Osteoblast (primary cell): ENCODE measurements at regions not wholly inside any gene's neighbourhood (a gene's known extent, or its start where the extent isn't known, plus 50 kb on each side); places are given as distances from the start of the nearest gene placed in this dataset.

Source experiments
- DNase-seq: peaks from one replicate; pipeline ENCODE4 v3.0.0; 2011; ENCODE audit warnings: low spot score, mixed read lengths; ENCODE audit not compliant: insufficient read length; ENCODE audit errors: missing footprints
- H2AFZ ChIP-seq: 2 replicates; pipeline ENCODE4 v1.6.0; 2011; ENCODE audit warnings: mild to moderate bottlenecking, low read length
- H3K27ac ChIP-seq: 2 replicates; pipeline ENCODE4 v1.5.1; 2011; ENCODE audit warnings: mild to moderate bottlenecking, low read depth, low read length, moderate library complexity
- H3K27me3 ChIP-seq: 2 replicates; pipeline ENCODE4 v1.6.0; 2012; ENCODE audit warnings: mild to moderate bottlenecking, control low read depth, inconsistent platforms, low read length, moderate library complexity; ENCODE audit not compliant: insufficient read depth
- H3K36me3 ChIP-seq: 2 replicates; pipeline ENCODE4 v1.5.1; 2011; ENCODE audit warnings: mild to moderate bottlenecking, low read length, control low read depth, moderate library complexity; ENCODE audit not compliant: insufficient read depth
- H3K4me1 ChIP-seq: 2 replicates; pipeline ENCODE4 v1.5.1; 2011; ENCODE audit warnings: mild to moderate bottlenecking, low read length, control low read depth, moderate library complexity; ENCODE audit not compliant: insufficient read depth
- H3K4me2 ChIP-seq: 2 replicates; pipeline ENCODE4 v1.6.0; 2011; ENCODE audit warnings: mild to moderate bottlenecking, low read length; ENCODE audit not compliant: insufficient read depth
- H3K4me3 ChIP-seq: fragments of 200-600 bp; sonication (generic); 3 replicates; pipeline ENCODE4 v1.5.1; 2012; ENCODE audit warnings: mild to moderate bottlenecking, low read length, inconsistent platforms; ENCODE audit not compliant: insufficient read depth
- H3K79me2 ChIP-seq: 2 replicates; pipeline ENCODE4 v1.6.0; 2012; ENCODE audit warnings: mild to moderate bottlenecking, low read length, control low read depth, inconsistent platforms; ENCODE audit not compliant: insufficient read depth
- H3K9me3 ChIP-seq: 2 replicates; pipeline ENCODE4 v1.5.1; 2011; ENCODE audit warnings: low read depth, low read length, control low read depth
- H4K20me1 ChIP-seq: 2 replicates; pipeline ENCODE4 v1.6.0; 2012; ENCODE audit warnings: mild to moderate bottlenecking, low read length, control low read depth; ENCODE audit not compliant: insufficient read depth
- CTCF ChIP-seq: IDR thresholded peaks from 2 replicates; pipeline ENCODE4 v1.5.1; 2011; ENCODE audit warnings: mild to moderate bottlenecking, low read depth, low read length, moderate library complexity; ENCODE audit errors: extremely low read depth

- H3K9me3 ChIP-seq: no peaks in the 10 kb centered on the region
- no peak for TF ChIP-seq CTCF
- no peak for DNase-seq
- H3K27ac ChIP-seq: no peak overlapping the region
- no peak overlapping the region for H2AFZ ChIP-seq
- no peaks in the 10 kb centered on the region for H3K27me3 ChIP-seq
- no peaks in the 10 kb centered on the region for H3K4me1 ChIP-seq
- no peak overlapping the region for H3K4me2 ChIP-seq
- no peak overlapping the region for H3K4me3 ChIP-seq
- H3K79me2 ChIP-seq: no peaks in the 10 kb centered on the region
- no peaks in the 10 kb centered on the region for H4K20me1 ChIP-seq
- H3K36me3 ChIP-seq: no peaks in the 10 kb centered on the region
Observed at GRCh38 chr4:45410701-45411210, 684.4 kb upstream of the GNPDA2 start.

DNA sequence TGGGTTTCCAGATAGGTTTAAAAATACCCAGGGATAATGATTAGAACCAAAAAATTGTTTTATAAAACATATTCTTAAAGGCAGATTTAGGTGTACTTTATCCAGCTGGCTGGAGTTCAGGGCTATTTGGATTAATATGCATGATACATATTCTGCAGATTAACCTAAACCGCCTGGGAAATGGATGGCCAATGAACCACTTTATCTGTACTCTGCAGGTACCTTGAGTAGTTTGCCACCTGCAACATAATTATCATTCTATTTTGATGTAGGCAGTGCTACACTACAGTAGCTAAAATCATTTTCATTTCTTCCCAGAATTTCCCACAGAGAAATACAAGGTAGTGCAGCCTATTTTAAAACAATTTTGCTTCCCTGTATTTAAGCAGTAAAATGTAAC is 683.2 kb upstream of the GNPDA2 start:
- Histone ChIP-seq H4K20me1 (no peaks in the 10 kb centered on the region), H3K4me3 (no peak overlapping the region), H2AFZ (no peak overlapping the region), H3K79me2 (no peaks in the 10 kb centered on the region), H3K36me3 (no peaks in the 10 kb centered on the region), H3K27ac (no peak overlapping the region), H3K9me3 (no peaks in the 10 kb centered on the region), H3K27me3 (no peaks in the 10 kb centered on the region), H3K4me2 (no peak overlapping the region), H3K4me1 (no peaks in the 10 kb centered on the region)
- no peak for DNase-seq
- no peak for TF ChIP-seq CTCF

DNA sequence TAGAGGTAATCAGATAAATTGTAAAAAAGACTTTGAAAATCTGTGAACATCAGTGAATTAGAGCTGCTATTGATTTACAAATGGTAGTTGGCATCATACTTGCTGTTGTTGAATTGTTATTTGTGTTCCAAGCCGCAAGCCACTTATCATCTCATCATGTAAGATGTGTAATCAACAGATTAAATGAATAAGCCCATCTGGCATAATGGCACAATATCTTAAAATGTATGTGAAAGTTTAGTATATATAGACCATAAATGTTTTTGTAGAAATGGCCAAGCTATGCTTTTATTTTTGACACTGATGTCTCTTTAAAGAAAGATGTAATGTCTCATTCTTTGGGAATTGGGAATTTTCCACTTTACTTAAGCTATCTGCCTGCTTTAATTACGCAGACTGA is 682.6 kb upstream of the GNPDA2 start:
- TF ChIP-seq CTCF: no peak
- Histone ChIP-seq H3K79me2 (no peaks in the 10 kb centered on the region), H3K9me3 (no peaks in the 10 kb centered on the region), H3K27ac (no peak overlapping the region), H3K4me2 (no peak overlapping the region), H3K4me3 (no peak overlapping the region), H3K4me1 (no peaks in the 10 kb centered on the region), H2AFZ (no peak overlapping the region), H3K36me3 (no peaks in the 10 kb centered on the region), H4K20me1 (no peaks in the 10 kb centered on the region), H3K27me3 (no peaks in the 10 kb centered on the region)
- DNase-seq: no peak

DNA sequence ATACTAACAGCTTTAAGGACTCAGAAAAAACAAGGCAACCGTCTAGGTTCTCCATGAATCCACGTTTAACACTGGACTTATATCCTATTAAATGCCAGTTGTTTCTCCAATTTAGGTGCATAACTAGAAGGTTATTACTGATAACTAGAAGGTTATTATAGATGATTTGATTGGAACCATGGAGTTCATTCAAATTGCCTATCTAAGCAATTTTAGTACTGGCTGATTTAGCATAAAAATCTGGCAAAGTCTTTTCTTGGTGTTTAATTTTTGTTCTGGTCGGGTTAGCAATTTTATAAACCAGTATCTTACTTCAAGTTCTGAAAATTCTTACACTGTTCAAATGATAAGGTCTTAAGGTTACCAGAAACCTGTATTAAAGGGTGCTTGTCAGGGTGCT is 672.8 kb upstream of the GNPDA2 start:
- no peaks in the 10 kb centered on the region for H3K4me1 ChIP-seq
- no peak overlapping the region for H3K4me2 ChIP-seq
- no peak for TF ChIP-seq CTCF
- H3K27ac ChIP-seq: no peak overlapping the region
- no peak overlapping the region for H2AFZ ChIP-seq
- H3K9me3 ChIP-seq: no peaks in the 10 kb centered on the region
- DNase-seq: no peak
- H3K27me3 ChIP-seq: no peaks in the 10 kb centered on the region
- H3K79me2 ChIP-seq: no peaks in the 10 kb centered on the region
- H3K4me3 ChIP-seq: no peak overlapping the region
- H3K36me3 ChIP-seq: no peaks in the 10 kb centered on the region
- no peaks in the 10 kb centered on the region for H4K20me1 ChIP-seq
